Gastroesophageal sphincter (tissue), 4 donors: ENCODE measurements at regions not wholly inside any gene's neighbourhood (a gene's known extent, or its start where the extent isn't known, plus 50 kb on each side); places are given as distances from the start of the nearest gene placed in this dataset.
"Not testable (repeated sequence)": the region's sequence is repeated elsewhere in the genome, so short reads cannot be mapped to it uniquely, and the experiment has no call there.

Experiments used
- ATAC-seq: fragments of 150-250 bp; one replicate; pipeline ENCODE4 v1.9.1; 2016; ENCODE audit warnings: mild to moderate bottlenecking, moderate library complexity
- H3K27ac ChIP-seq, 4 donors: fragments of 200-600 bp; sonication (generic) in 3 of 4; 1 replicate in 3 of 4; 2 replicates in 1 of 4; pipeline ENCODE4 v1.5.1; 2016 to 2019
- H3K27me3 ChIP-seq: fragments of 200-600 bp; sonication (generic); one replicate; pipeline ENCODE4 v1.5.1; 2019
- H3K36me3 ChIP-seq, 2 donors: fragments of 200-600 bp; sonication (generic); one replicate each; pipeline ENCODE4 v1.5.1; 2019; ENCODE audit warnings: control low read depth in 1 of 2
- H3K4me1 ChIP-seq, 3 donors: fragments of 200-600 bp; sonication (generic); 1 replicate in 2 of 3; 2 replicates in 1 of 3; pipeline ENCODE4 v1.5.1; 2016 to 2019; ENCODE audit warnings: control low read depth in 2 of 3
- H3K4me3 ChIP-seq, 2 donors: fragments of 200-600 bp; sonication (generic); one replicate each; pipeline ENCODE4 v1.5.1; 2019; ENCODE audit warnings: mild to moderate bottlenecking in 1 of 2, moderate library complexity in 1 of 2
- H3K9me3 ChIP-seq, 3 donors: fragments of 200-600 bp; sonication (generic); one replicate each; pipeline ENCODE4 v1.5.1; 2017 to 2019; ENCODE audit warnings: control low read depth in 2 of 3
- CTCF ChIP-seq, 4 experiments: fragments of 200-600 bp in 2 of 4; fragments of 450-650 bp in 2 of 4; sonication (generic) in 1 of 4; IDR thresholded peaks; one replicate each; pipeline ENCODE4 v1.5.1; 2017 to 2019; ENCODE audit warnings: antibody characterized with exemption in 4 of 4, mild to moderate bottlenecking in 2 of 4, moderate library complexity in 2 of 4
- EP300 ChIP-seq: sonication (generic); formaldehyde crosslinking; IDR thresholded peaks from one replicate; pipeline ENCODE4 v1.6.1; 2017; ENCODE audit warnings: antibody characterized with exemption, mild to moderate bottlenecking
- POLR2A ChIP-seq, 2 donors: fragments of 450-650 bp; IDR thresholded peaks; one replicate each; pipeline ENCODE4 v1.6.1; 2017; ENCODE audit warnings: antibody characterized with exemption in 2 of 2, mild to moderate bottlenecking in 2 of 2, moderate library complexity in 1 of 2
- POLR2AphosphoS5 ChIP-seq: sonication (generic); formaldehyde crosslinking; IDR thresholded peaks from one replicate; pipeline ENCODE4 v1.6.1; 2017; ENCODE audit warnings: antibody characterized with exemption
- WGBS, 2 donors: methylation state at CpG; one replicate each; pipeline ENCODE4 v1.1.5; 2018; ENCODE audit warnings: low coverage in 1 of 2; 5-methylcytosine and 5-hydroxymethylcytosine counted together

GRCh38 chr13:55977436-55977835 is 1163.3 kb upstream of the PRR20A start:
- H3K4me3 ChIP-seq: no peak overlapping the region
- no peak for TF ChIP-seq CTCF (IDR thresholded peaks at IDR 0.05)
- TF ChIP-seq POLR2AphosphoS5: no peak
- no peak for ATAC-seq
- H3K36me3 ChIP-seq: no peaks in the 10 kb centered on the region
- no peaks in the 10 kb centered on the region for H3K4me1 ChIP-seq
- H3K27me3 ChIP-seq: no peaks in the 10 kb centered on the region
- H3K9me3 ChIP-seq: peaks cover 0 to 4% (median 0%) of the 10 kb centered on the region in 3 donors
- 88% methylated on average over 2 of the region's 6 CpGs; no CpG with 5 or more reads in 1 of the 2 donors for WGBS, 2 donors
- H3K27ac ChIP-seq: no peak overlapping the region

DNA sequence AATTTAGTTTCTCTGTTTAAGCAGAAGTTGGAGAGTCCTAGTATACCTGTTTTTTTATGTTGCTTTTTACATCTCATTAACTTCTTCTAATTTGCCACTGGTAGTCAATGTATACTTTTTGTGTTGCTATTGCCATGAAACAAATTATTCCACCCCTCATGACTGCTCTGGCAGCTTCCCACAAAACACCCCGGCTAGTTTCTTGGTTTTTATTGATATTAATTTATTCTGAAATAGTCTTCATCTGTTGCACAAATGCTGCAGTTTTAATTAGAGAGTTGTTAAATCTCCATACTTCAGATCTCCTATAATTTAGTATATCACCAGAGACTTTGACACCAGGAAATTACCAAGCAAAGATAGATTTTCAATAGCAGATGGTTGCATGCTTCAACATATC is 1159.3 kb upstream of the PRR20A start:
- WGBS, 2 donors: 33 to 79% methylated on average over 1 of the region's 1 CpG
- ATAC-seq: no peak

GRCh38 chr13:55984026-55984425 is 1156.7 kb upstream of the PRR20A start:
- 92 to 100% methylated on average over 2 of the region's 2 CpGs for WGBS, 2 donors
- not testable (repeated sequence) for H3K4me3 ChIP-seq

More for the DNA sequence above, 1159.3 kb upstream of the PRR20A start:
- H3K4me1 ChIP-seq: no peaks in the 10 kb centered on the region
- H3K27ac ChIP-seq: no peak overlapping the region
- peaks cover 0 to 9% (median 0%) of the 10 kb centered on the region in 3 donors for H3K9me3 ChIP-seq
- TF ChIP-seq POLR2A (IDR thresholded peaks at IDR 0.05) (no peak), CTCF (IDR thresholded peaks at IDR 0.05) (no peak), POLR2AphosphoS5 (no peak), EP300 (no peak)
- H3K4me3 ChIP-seq: no peak overlapping the region
- no peaks in the 10 kb centered on the region for H3K36me3 ChIP-seq
- no peaks in the 10 kb centered on the region for H3K27me3 ChIP-seq

GRCh38 chr13:55990631-55991030 is 1150.1 kb upstream of the PRR20A start:
- Histone ChIP-seq H3K27me3 (no peaks in the 10 kb centered on the region), H3K27ac (no peak overlapping the region), H3K4me3 (no peak overlapping the region), H3K9me3 (peaks cover 0 to 16% (median 0%) of the 10 kb centered on the region in 3 donors), H3K4me1 (no peaks in the 10 kb centered on the region), H3K36me3 (no peaks in the 10 kb centered on the region)
- no peak for ATAC-seq
- 89 to 100% methylated on average over 2 to 3 of the region's 3 CpGs for WGBS, 2 donors
- no peak for TF ChIP-seq POLR2AphosphoS5
- TF ChIP-seq CTCF (IDR thresholded peaks at IDR 0.05): no peak
- no peak for TF ChIP-seq POLR2A (IDR thresholded peaks at IDR 0.05)
- no peak for TF ChIP-seq EP300

More at GRCh38 chr13:55984026-55984425, 1156.7 kb upstream of the PRR20A start:
- H3K36me3 ChIP-seq, ATAC-seq, H3K27me3 ChIP-seq, H3K27ac ChIP-seq, H3K4me1 ChIP-seq: not testable (repeated sequence)
- H3K9me3 ChIP-seq: peaks cover 0 to 16% (median 0%) of the 10 kb centered on the region in 3 donors

DNA sequence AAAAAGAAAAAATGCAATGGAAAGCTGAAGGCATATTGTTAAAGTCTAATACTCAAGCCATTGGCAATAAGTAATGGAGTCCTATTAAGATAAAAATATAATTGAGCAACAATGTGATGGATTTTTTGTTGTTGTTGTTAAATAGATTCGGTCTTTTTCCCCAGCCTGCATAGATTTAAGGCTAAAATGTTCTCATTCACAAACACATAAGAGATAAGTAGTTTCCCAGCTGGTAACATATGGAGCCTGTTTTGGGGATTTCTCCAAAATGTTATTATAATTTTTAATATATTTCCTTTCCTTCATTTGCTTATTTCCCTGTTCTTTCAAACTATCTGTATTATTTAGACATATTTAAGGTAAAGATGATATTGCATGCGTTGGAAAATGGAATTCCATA is 1149.1 kb upstream of the PRR20A start:
- no peak for TF ChIP-seq EP300
- no peak for TF ChIP-seq POLR2AphosphoS5
- TF ChIP-seq POLR2A (IDR thresholded peaks at IDR 0.05): no peak
- TF ChIP-seq CTCF (IDR thresholded peaks at IDR 0.05): no peak
- no peaks in the 10 kb centered on the region for H3K27me3 ChIP-seq
- 45 to 69% methylated on average over 2 of the region's 2 CpGs for WGBS, 2 donors
- no peak for ATAC-seq
- no peak overlapping the region for H3K4me3 ChIP-seq
- no peaks in the 10 kb centered on the region for H3K4me1 ChIP-seq
- no peaks in the 10 kb centered on the region for H3K36me3 ChIP-seq
- no peak overlapping the region for H3K27ac ChIP-seq
- peaks cover 0 to 8% (median 0%) of the 10 kb centered on the region in 3 donors for H3K9me3 ChIP-seq
